HG02885 (cell line): ENCODE measurements at regions not wholly inside any gene's neighbourhood (a gene's known extent, or its start where the extent isn't known, plus 50 kb on each side); places are given as distances from the start of the nearest gene placed in this dataset.
"Not testable (repeated sequence)": the region's sequence is repeated elsewhere in the genome, so short reads cannot be mapped to it uniquely, and the experiment has no call there.

Experiments
- ATAC-seq: cut with Tn5 transposase; IDR thresholded peaks from one replicate; pipeline ENCODE4 v1.9.1; 2021; ENCODE audit warnings: mild to moderate bottlenecking; ENCODE audit not compliant: unreplicated experiment, poor library complexity

DNA sequence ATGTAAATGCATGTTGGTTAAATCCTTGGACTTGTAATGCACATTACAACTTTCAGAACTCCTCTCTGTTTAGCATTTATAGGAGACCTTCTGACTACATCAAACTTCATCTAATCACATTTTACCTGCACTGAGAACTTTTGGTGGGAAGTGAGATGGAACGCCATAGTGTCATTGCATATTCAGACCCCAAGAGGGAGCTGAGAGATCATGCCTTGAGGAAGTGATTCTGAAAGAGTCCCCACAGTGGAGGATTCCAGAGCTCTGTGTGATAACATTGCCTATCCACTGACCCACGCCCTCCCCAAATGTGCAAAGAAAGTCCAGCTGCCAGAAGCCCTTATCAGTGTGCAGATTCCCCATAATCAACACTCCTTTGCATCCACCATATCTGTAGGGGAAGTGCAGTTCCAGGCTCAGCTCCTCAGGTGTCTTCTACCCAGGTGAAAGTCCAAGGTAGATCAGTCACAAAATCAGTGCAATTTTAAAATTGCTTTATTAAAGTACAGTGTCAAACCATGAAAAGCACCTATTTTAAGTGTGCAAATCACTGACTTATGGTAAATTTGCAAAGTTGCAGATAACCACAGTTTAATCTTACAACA, 212.4 kb downstream of the RPIA start:
- no peak for ATAC-seq

DNA sequence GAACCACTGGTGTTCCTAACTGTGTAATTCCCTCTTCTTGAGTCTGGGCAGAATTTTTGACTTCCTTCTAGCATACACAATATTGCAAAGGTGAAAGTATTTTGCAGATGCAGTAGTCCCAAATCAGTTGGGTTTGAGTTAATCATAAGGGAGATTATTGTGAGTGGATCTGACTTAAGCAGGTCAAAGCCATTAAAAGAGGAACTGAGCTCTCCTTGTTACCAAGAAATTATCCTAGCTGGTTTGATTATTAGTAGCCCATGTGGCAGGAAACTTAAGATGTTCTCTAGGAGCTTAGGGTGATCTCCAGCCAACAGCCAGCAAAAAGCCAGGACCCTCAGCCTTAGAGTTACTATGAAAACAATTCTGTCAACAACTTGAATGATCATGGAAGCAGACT, 221.8 kb downstream of the RPIA start:
- ATAC-seq, result no peak

DNA sequence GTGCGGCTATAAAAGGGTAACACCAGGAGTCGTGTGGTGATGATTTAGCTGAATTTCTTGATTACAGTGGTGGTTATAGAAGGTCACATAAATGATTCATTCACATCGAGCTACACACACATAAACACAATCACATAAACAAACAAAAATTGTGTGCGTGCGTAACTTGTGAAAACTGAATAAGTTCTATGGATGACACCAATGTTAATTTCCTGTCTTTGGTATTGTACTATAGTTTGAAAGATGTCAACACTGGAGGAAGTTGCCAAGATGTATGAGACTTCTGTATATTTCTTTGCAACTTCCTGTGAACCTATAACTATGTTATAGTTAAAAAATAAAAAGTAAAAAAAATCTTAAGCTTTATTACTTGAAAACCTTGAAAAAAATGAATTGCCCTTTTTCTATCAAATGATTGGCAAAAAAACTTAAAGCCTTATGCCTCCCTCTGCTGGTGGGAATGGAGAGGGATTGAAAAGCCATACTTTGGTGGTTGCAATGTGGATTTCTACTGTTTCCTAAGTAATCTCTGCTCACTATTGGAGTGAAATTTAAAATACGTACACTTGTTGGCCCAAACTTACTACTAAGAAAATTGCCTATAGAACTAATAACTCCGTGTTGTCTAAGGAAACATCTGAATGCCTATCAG, 227.7 kb downstream of the RPIA start:
- ATAC-seq, result no peak

- not testable (repeated sequence) for ATAC-seq
These were observed 228.9 kb downstream of the RPIA start for GRCh38 chr2:88920399-88920798.

- no peak for ATAC-seq
These were observed 233.1 kb downstream of the RPIA start for GRCh38 chr2:88924533-88924932.

- no peak for ATAC-seq
These were observed 234.4 kb downstream of the RPIA start for GRCh38 chr2:88925770-88926462.

- ATAC-seq, result no peak
These were observed 235.7 kb downstream of the RPIA start for GRCh38 chr2:88927128-88927527.

DNA sequence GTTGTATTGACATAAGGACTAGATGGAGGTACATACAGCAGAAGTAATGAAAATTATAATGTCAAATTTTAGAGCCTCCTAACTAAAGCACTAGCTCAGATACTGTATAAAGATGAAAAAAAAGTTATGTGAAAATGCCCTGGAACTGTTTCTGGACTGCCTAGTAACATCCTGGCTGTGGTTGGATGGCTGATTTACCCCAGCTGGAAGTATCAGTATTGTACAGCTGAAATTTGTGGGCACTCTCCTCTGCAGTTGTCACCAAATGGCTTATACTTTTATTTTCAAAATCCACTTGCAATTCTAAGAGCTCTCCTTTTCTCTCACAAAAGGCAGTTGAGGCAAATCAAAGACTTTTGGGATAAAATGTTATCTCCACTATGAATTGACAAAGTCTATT, 239.2 kb downstream of the RPIA start:
- no peak for ATAC-seq

DNA sequence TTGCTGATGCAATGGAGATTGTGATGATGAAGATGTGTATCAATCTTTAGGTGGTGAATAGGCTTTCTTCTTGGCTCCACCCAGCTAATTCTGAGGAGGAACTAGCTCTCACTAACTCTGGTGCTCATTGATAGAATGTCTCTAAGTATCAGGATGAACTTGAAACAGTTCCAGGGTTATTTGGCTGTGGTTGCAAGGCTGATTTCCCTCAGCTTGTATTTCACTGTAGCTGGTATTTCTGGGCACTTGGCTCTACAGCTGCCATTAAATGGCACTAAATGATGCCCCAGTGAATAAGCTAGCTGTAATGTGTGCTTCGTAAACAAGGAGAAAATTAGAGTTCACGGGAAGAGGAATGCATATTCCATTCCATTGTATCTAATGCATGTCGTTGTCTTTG, 241.2 kb downstream of the RPIA start:
- ATAC-seq, result no peak

- no peak for ATAC-seq
These were observed 241.6 kb downstream of the RPIA start for GRCh38 chr2:88933091-88933490.

- ATAC-seq, result no peak
These were observed 242.5 kb downstream of the RPIA start for GRCh38 chr2:88933980-88934379.

DNA sequence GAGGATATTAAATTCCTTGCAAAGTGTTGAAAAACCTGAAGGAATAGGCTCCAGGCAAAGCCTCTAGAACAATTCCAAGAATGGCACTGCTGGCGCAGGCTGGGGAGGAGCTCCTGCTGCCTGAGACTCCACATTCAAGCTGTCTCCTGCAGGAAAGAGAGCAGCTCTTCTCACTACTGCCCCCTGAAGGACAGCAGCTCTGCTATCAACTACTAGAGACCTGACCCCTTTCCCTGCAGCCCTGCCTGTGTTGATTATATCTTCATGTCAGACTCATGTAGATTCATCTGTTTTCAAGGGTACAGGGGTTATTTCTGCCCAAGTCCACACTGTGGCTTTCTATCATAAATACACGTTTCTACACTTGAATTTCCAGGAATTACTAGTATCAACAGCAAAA, 249.7 kb downstream of the RPIA start:
- ATAC-seq, result not testable (repeated sequence)

- no peak for ATAC-seq
These were observed 251.3 kb downstream of the RPIA start for GRCh38 chr2:88942798-88943197.

- no peak for ATAC-seq
These were observed 257.9 kb downstream of the RPIA start for GRCh38 chr2:88949336-88949735.

- no peak for ATAC-seq
These were observed 258.5 kb downstream of the RPIA start for GRCh38 chr2:88950010-88950409.

GRCh38 chr2:88955607-88956006, 264.1 kb downstream of the RPIA start:
- ATAC-seq, result no peak

DNA sequence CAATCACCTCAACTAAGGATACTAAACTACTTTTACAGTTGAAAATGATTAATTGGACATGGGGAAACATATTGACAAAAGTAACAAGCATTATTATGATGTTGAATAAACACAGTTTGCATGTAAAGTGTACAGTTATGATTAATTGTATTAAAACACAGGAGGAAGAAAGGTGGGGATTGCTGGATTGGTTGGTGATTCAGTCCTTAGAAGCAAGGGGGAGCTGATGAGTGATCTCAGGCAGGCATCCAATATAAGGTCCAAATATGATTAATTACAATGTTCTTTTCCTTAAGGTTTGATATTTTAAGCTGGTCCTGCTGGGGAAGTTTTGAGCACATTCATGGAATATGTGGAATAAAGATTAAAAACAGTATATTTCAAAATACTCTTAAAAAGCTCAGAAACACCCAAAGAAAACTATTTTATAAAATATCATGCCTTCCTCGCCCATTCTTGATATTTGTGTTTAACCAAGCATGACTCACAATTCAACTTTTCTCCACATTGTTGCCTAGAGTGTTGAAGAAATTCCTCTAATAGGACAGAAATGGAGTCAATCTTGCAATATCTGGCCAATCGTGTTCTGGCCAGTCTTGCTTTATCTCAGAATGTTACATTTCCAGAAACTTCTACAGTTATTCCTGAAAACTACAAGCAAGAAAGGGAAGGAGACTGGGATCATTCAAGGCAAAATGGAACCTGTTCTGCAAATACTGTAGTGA, 268.2 kb downstream of the RPIA start:
- ATAC-seq, result no peak

DNA sequence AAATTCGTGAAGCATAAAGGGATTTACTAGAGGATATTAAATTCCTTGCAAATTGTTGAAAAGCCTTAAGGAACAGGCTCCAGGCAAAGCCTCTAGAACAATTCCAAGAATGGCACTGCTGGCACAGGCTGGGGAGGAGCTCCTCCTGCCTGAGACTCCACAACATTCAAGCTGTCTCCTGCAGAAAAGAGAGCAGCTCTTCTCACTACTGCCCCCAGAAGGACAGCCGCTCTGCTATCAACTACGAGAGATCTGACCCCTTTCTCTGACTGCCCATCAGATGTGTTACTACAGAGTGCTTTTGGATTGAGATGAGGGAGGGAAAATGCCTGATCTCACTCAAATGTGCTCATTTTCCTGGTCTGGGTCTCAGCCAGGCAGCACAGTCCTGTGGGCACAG, 269.9 kb downstream of the RPIA start:
- ATAC-seq, result not testable (repeated sequence)

DNA sequence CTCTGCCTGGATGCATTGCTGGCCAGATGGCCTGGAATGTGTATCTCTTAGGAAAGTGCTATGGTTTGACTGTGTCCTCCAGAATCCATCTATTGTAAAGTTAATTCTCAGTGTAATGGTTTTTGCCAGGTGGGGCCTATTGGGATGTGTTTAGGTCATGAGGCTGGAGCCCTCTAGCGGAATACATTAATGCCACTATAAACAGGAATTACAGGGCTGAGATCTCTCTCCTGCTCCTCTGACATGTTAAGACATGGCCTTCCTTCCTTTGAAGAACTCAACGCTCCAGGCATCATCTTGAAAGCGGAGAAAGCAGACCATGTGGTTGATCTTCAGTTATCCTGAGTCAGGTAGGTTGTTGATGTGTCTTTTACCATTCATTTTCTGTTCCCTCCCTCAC, 276.4 kb downstream of the RPIA start:
- no peak for ATAC-seq

GRCh38 chr2:88978011-88978410, 286.5 kb downstream of the RPIA start:
- not testable (repeated sequence) for ATAC-seq

- ATAC-seq, result not testable (repeated sequence)
These were observed 287.0 kb downstream of the RPIA start for GRCh38 chr2:88978446-88978845.
